ENCODE measurements at regions not wholly inside any gene's neighbourhood (a gene's known extent, or its start where the extent isn't known, plus 50 kb on each side); places are given as distances from the start of the nearest gene placed in this dataset.

DNA sequence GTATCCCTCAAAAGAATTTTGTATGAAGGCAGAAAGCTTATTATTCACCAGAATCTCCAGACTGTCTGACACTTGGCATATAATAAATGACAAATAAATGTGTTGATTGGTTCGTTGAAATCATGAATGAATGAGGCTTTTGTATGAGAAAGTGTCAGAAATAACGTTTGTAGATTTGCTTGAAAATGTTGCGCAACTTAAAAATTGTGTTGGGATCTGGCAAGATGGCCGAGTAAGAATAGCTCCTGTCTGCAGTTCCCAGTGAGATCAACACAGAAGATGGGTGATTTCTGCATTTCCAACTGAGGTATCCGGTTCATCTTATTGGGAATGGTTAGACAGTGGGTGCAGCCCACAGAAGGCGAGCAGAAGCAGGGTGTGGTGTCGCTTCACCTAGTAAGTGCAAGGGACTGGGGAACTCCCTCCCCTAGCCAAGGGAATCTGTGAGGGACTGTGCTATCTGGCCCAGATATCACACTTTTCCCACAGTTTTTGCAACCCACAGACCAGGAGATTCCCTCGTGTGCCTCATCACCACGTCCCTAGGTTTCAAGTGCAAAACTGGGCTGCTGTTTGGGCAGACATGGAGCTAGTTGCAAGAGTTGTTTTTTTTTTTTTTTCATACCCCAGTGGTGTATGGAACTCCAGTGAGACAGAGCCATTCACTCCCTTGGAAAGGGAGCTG is 759.0 kb downstream of the LTN1 start:
- no peaks in the 10 kb centered on the region for H3K9me3 ChIP-seq (ENCODE audit: control insufficient read depth in 2 of 2, insufficient read depth in 1 of 2, low read depth in 1 of 2, low read length in 1 of 2)
- no peak overlapping the region for H3K27ac ChIP-seq (ENCODE audit: low read depth in 1 of 3, low read length in 2 of 3)
- H3K4me1 ChIP-seq (ENCODE audit: control insufficient read depth in 3 of 3, insufficient read depth in 2 of 3, low read depth in 1 of 3, low read length in 2 of 3): no peaks in the 10 kb centered on the region
- DNase-seq (no peak), FAIRE-seq (no peak)
- no peak overlapping the region for H3K4me3 ChIP-seq (ENCODE audit: low read depth in 1 of 3, low read length in 3 of 3)
- 77 to 85% (median 80%) methylated on average over 9 of the region's 9 CpGs for WGBS, 3 donors
- no peaks in the 10 kb centered on the region for H3K36me3 ChIP-seq (ENCODE audit: control insufficient read depth in 3 of 3, insufficient read depth in 2 of 3, low read depth in 1 of 3, low read length in 3 of 3)
- no peaks in the 10 kb centered on the region for H3K27me3 ChIP-seq (ENCODE audit: control insufficient read depth in 3 of 3, insufficient read depth in 3 of 3, low read length in 3 of 3)

DNA sequence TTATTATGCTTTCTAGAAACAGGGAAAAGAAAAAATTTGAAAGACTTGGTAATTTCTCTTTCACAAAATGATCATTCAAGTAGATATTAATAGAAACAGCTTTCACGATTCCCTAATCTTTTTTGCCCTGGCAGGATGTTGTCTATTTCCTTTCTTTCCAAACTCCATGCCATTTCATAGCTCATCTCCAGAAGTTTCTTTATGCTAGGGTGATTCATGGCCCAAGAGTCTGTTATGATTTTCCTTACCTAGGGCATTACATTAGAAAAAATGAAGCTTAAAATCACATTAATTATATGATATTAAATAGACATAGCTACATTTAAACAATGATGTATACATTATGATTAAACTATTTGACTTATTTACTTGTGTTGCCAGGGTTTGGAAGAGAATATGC is 762.1 kb downstream of the LTN1 start:
- H3K4me3 ChIP-seq (ENCODE audit: low read depth in 1 of 3, low read length in 3 of 3): no peak overlapping the region
- FAIRE-seq (no peak), DNase-seq (no peak)
- no peaks in the 10 kb centered on the region for H3K27me3 ChIP-seq (ENCODE audit: control insufficient read depth in 3 of 3, insufficient read depth in 3 of 3, low read length in 3 of 3)
- WGBS, 3 donors: 55 to 87% (median 76%) methylated on average over 1 of the region's 1 CpG
- H3K9me3 ChIP-seq (ENCODE audit: control insufficient read depth in 2 of 2, insufficient read depth in 1 of 2, low read depth in 1 of 2, low read length in 1 of 2): no peaks in the 10 kb centered on the region
- no peaks in the 10 kb centered on the region for H3K4me1 ChIP-seq (ENCODE audit: control insufficient read depth in 3 of 3, insufficient read depth in 2 of 3, low read depth in 1 of 3, low read length in 2 of 3)
- H3K36me3 ChIP-seq (ENCODE audit: control insufficient read depth in 3 of 3, insufficient read depth in 2 of 3, low read depth in 1 of 3, low read length in 3 of 3): no peaks in the 10 kb centered on the region
- H3K27ac ChIP-seq (ENCODE audit: low read depth in 1 of 3, low read length in 2 of 3): no peak overlapping the region

DNA sequence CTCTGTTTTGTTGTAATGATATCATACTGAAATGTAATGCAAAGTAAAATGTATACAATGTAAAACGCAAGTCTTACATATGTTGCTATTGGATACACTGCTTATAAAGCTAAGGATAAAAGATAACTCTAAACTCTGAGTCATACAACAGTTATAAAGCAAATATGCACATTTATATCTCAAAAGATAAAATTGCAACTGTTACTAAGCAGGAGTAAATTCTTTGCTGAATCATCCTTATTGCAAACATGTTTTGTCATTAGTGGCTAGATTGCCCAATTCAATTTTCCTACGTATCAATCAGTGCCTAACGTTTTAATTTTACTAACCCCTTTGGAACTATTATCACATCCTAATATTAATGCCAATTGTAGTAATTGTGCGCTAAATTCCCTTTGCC is 762.9 kb downstream of the LTN1 start:
- H3K27ac ChIP-seq (ENCODE audit: low read depth in 1 of 3, low read length in 2 of 3): no peak overlapping the region
- no peaks in the 10 kb centered on the region for H3K27me3 ChIP-seq (ENCODE audit: control insufficient read depth in 3 of 3, insufficient read depth in 3 of 3, low read length in 3 of 3)
- H3K4me1 ChIP-seq (ENCODE audit: control insufficient read depth in 3 of 3, insufficient read depth in 2 of 3, low read depth in 1 of 3, low read length in 2 of 3): no peaks in the 10 kb centered on the region
- WGBS, 3 donors: 39 to 62% (median 54%) methylated on average over 4 of the region's 4 CpGs
- no peaks in the 10 kb centered on the region for H3K36me3 ChIP-seq (ENCODE audit: control insufficient read depth in 3 of 3, insufficient read depth in 2 of 3, low read depth in 1 of 3, low read length in 3 of 3)
- FAIRE-seq (no peak), DNase-seq (peak in 1 of 2 donors; percentile 33)
- H3K4me3 ChIP-seq (ENCODE audit: low read depth in 1 of 3, low read length in 3 of 3): no peak overlapping the region
- no peaks in the 10 kb centered on the region for H3K9me3 ChIP-seq (ENCODE audit: control insufficient read depth in 2 of 2, insufficient read depth in 1 of 2, low read depth in 1 of 2, low read length in 1 of 2)

DNA sequence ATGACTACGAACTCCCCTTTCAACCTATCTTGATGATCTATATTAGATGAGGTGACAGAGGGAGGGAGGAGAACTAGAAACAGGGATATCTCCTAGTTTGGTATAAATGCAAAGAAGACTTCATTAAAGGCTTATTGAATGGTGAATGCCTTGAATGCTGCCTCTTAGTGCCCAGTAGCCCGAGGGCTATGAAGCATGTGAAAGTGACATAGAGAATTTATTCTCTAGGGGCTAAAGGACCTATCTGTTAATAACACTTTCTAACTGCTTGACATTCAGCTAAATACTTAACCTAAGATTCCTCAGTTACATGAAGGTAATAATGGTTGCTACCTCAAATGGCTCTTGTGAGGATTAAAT is 764.1 kb downstream of the LTN1 start:
- H3K4me1 ChIP-seq (ENCODE audit: control insufficient read depth in 3 of 3, insufficient read depth in 2 of 3, low read depth in 1 of 3, low read length in 2 of 3): no peaks in the 10 kb centered on the region
- no peaks in the 10 kb centered on the region for H3K36me3 ChIP-seq (ENCODE audit: control insufficient read depth in 3 of 3, insufficient read depth in 2 of 3, low read depth in 1 of 3, low read length in 3 of 3)
- no peak overlapping the region for H3K4me3 ChIP-seq (ENCODE audit: low read depth in 1 of 3, low read length in 3 of 3)
- 85 to 86% (median 86%) methylated on average over 2 of the region's 2 CpGs for WGBS, 3 donors
- no peaks in the 10 kb centered on the region for H3K9me3 ChIP-seq (ENCODE audit: control insufficient read depth in 2 of 2, insufficient read depth in 1 of 2, low read depth in 1 of 2, low read length in 1 of 2)
- H3K27me3 ChIP-seq (ENCODE audit: control insufficient read depth in 3 of 3, insufficient read depth in 3 of 3, low read length in 3 of 3): no peaks in the 10 kb centered on the region
- DNase-seq: no peak
- no peak for FAIRE-seq
- H3K27ac ChIP-seq (ENCODE audit: low read depth in 1 of 3, low read length in 2 of 3): no peak overlapping the region

DNA sequence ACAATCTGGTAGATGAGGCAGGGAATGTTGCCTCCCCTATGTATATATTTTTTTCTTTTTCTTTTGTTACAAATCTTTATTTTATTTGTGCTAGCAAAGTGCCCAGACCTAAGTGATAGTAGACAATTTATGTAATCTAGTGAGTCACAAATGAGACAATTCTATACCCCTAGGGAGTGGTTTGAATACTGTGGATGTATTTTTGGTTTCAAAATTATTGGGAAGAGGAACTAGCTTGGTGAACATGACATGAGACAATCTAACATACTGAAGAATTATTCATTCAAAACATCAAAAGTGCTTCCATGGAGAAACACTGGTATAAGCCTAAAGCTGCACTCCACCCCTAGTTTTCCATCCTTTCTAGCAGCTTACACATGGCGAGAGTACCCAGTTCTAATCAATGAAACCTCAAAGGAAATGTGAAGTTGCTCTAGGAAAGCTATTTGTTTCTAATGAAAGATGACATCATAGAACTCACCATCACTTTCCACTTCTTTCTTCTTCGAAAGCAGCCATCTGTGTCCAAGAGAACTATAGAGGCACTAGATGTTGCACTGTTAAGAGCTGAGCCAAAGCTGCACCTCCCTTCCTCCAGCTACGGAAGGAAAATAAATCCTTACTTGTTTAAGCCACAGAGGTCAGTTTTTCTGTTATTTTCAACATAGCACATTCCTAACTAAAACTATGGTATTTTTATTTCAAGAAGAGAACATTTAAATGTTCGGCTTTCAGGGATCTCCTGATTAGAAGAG is 764.6 kb downstream of the LTN1 start:
- H3K9me3 ChIP-seq (ENCODE audit: control insufficient read depth in 2 of 2, insufficient read depth in 1 of 2, low read depth in 1 of 2, low read length in 1 of 2): no peaks in the 10 kb centered on the region
- 72 to 82% (median 82%) methylated on average over 4 of the region's 4 CpGs for WGBS, 3 donors
- no peak for DNase-seq
- no peak overlapping the region for H3K4me3 ChIP-seq (ENCODE audit: low read depth in 1 of 3, low read length in 3 of 3)
- no peak for FAIRE-seq
- no peak overlapping the region for H3K27ac ChIP-seq (ENCODE audit: low read depth in 1 of 3, low read length in 2 of 3)
- H3K4me1 ChIP-seq (ENCODE audit: control insufficient read depth in 3 of 3, insufficient read depth in 2 of 3, low read depth in 1 of 3, low read length in 2 of 3): no peaks in the 10 kb centered on the region
- no peaks in the 10 kb centered on the region for H3K36me3 ChIP-seq (ENCODE audit: control insufficient read depth in 3 of 3, insufficient read depth in 2 of 3, low read depth in 1 of 3, low read length in 3 of 3)
- no peaks in the 10 kb centered on the region for H3K27me3 ChIP-seq (ENCODE audit: control insufficient read depth in 3 of 3, insufficient read depth in 3 of 3, low read length in 3 of 3)

DNA sequence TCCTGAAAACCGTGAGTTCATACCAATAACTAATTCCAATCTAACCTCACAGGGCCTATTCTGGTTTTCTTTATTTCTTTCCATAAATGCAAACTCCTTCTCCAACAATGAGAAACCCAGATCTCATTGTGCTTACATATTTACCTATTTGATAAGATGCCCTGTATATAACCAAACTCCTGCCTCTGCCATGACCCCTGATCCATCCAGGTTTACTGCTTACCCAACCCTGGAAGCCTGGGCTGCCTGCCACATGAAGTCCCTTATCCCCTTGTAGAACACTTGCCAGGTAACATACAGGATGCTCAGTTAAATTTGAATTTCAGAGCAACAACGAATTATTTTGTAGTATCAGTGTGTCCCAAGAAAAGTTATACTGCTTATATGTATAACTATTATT is 766.1 kb downstream of the LTN1 start:
- H3K4me1 ChIP-seq (ENCODE audit: control insufficient read depth in 3 of 3, insufficient read depth in 2 of 3, low read depth in 1 of 3, low read length in 2 of 3): no peaks in the 10 kb centered on the region
- no peak overlapping the region for H3K27ac ChIP-seq (ENCODE audit: low read depth in 1 of 3, low read length in 2 of 3)
- H3K27me3 ChIP-seq (ENCODE audit: control insufficient read depth in 3 of 3, insufficient read depth in 3 of 3, low read length in 3 of 3): no peaks in the 10 kb centered on the region
- 75 to 79% (median 78%) methylated on average over 2 of the region's 2 CpGs for WGBS, 3 donors
- H3K36me3 ChIP-seq (ENCODE audit: control insufficient read depth in 3 of 3, insufficient read depth in 2 of 3, low read depth in 1 of 3, low read length in 3 of 3): no peaks in the 10 kb centered on the region
- no peak overlapping the region for H3K4me3 ChIP-seq (ENCODE audit: low read depth in 1 of 3, low read length in 3 of 3)
- FAIRE-seq: no peak
- H3K9me3 ChIP-seq (ENCODE audit: control insufficient read depth in 2 of 2, insufficient read depth in 1 of 2, low read depth in 1 of 2, low read length in 1 of 2): no peaks in the 10 kb centered on the region
- DNase-seq: no peak

DNA sequence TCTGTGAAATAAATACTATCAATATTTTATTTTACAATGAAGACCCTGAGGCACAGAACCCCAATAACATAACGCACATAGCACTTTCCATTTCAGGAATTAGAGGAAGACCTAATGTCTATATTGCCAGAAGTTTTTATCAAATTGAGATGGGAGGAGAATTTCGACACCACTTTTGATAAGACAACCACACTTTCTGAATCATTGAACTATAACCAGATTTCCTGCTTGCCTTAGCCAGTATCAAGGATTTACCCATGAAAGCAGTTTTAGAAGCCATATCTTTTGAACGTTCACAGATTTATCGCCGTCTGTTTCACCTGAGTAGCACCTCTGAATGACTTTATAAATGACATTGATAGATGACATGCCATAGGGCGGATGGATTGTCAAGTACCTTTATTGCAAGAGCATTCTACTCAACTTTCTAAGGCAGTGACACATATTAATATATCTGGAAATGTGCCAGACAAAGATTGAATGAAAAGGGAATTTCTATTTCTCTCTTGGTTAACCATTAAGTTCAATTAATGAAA is 768.4 kb downstream of the LTN1 start:
- WGBS, 3 donors: 26 to 65% (median 49%) methylated on average over 6 of the region's 6 CpGs
- H3K27ac ChIP-seq (ENCODE audit: low read depth in 1 of 3, low read length in 2 of 3): no peak overlapping the region
- no peaks in the 10 kb centered on the region for H3K27me3 ChIP-seq (ENCODE audit: control insufficient read depth in 3 of 3, insufficient read depth in 3 of 3, low read length in 3 of 3)
- H3K4me1 ChIP-seq (ENCODE audit: control insufficient read depth in 3 of 3, insufficient read depth in 2 of 3, low read depth in 1 of 3, low read length in 2 of 3): no peaks in the 10 kb centered on the region
- FAIRE-seq: no peak
- H3K9me3 ChIP-seq (ENCODE audit: control insufficient read depth in 2 of 2, insufficient read depth in 1 of 2, low read depth in 1 of 2, low read length in 1 of 2): no peaks in the 10 kb centered on the region
- H3K36me3 ChIP-seq (ENCODE audit: control insufficient read depth in 3 of 3, insufficient read depth in 2 of 3, low read depth in 1 of 3, low read length in 3 of 3): no peaks in the 10 kb centered on the region
- H3K4me3 ChIP-seq (ENCODE audit: low read depth in 1 of 3, low read length in 3 of 3): no peak overlapping the region
- peak; percentile 23 to 71 for DNase-seq

DNA sequence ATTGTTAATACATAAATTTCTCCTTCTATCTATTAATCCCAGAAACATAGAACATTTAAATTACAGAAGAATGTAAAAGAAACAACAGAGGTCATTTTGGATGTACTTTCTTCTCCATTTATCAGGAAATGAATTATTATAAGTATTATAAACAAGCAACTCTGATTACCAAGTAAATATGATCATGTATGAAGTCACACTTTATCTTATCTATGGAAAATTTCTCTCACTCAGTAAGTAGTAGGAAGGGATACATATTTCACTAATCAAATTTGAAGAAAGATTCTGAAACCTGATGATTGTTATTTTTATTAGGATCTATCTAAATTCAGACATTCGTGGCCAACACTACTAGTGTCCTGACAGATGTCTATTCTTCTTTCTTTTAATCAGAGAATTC is 770.7 kb downstream of the LTN1 start:
- no peaks in the 10 kb centered on the region for H3K27me3 ChIP-seq (ENCODE audit: control insufficient read depth in 3 of 3, insufficient read depth in 3 of 3, low read length in 3 of 3)
- no peak overlapping the region for H3K27ac ChIP-seq (ENCODE audit: low read depth in 1 of 3, low read length in 2 of 3)
- DNase-seq (no peak), FAIRE-seq (peak; percentile 30)
- no peak overlapping the region for H3K4me3 ChIP-seq (ENCODE audit: low read depth in 1 of 3, low read length in 3 of 3)
- no peaks in the 10 kb centered on the region for H3K36me3 ChIP-seq (ENCODE audit: control insufficient read depth in 3 of 3, insufficient read depth in 2 of 3, low read depth in 1 of 3, low read length in 3 of 3)
- H3K9me3 ChIP-seq (ENCODE audit: control insufficient read depth in 2 of 2, insufficient read depth in 1 of 2, low read depth in 1 of 2, low read length in 1 of 2): no peaks in the 10 kb centered on the region
- H3K4me1 ChIP-seq (ENCODE audit: control insufficient read depth in 3 of 3, insufficient read depth in 2 of 3, low read depth in 1 of 3, low read length in 2 of 3): no peaks in the 10 kb centered on the region
- 65 to 79% (median 76%) methylated on average over 1 of the region's 1 CpG for WGBS, 3 donors
